ENCODE measurements at regions not wholly inside any gene's neighbourhood (a gene's known extent, or its start where the extent isn't known, plus 50 kb on each side); places are given as distances from the start of the nearest gene placed in this dataset.

DNA sequence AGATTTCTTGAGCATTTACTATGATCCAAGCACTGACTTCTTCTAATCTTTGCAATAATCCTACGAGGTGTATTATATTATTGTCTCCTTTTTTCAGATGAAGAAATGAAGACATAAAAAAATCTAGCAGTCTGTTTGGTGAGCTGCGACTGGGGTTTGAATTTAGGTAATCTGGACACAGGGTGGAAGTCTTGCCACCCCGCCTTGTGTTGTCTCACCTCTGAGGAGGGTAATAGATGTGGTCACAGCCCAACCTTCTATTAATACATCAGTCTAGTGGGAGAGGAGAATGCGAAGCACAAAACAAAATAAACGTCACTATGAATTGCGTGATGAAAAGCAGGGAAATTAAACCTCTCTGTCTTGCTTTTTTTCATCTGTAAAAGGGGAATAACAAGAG lies 993.9 kb downstream of the VRK1 start (continued):
- TF ChIP-seq FOXM1 (IDR thresholded peaks at IDR 0.05; ENCODE audit: low read depth), result no peak
- no peak for TF ChIP-seq FOSL2 (IDR thresholded peaks at IDR 0.05; ENCODE audit: borderline replicate concordance, low read depth)
- TF ChIP-seq MAX (IDR thresholded peaks at IDR 0.05; ENCODE audit: low read depth), result no peak
- TF ChIP-seq IRF3 (IDR thresholded peaks at IDR 0.05; ENCODE audit: low read depth, low read length), result no peak
- TF ChIP-seq MXI1 (IDR thresholded peaks at IDR 0.05; ENCODE audit: low read depth, low read length), result no peak
- TF ChIP-seq RCOR1 (IDR thresholded peaks at IDR 0.05; ENCODE audit: low read length), result no peak

DNA sequence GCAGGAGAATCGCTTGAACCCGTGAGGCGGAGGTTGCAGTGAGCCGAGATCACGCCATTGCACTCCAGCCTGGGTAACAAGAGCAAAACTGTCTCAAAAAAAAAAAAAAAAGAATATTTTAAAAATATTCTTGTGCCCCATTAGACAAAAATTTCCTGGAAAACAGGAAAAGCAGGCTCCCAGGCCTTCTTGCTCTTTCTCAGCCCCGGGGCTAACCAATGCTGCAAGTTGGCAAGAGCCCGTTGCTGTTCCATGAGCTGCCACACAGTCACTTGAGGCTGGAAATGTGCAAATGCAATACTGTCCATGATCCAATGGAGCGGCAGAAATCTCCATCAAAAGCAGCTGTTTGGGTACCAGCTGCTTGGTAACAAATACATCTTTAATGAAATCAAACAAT lies 994.7 kb downstream of the VRK1 start:
- POLR2A ChIA-PET, result no interaction called here
- H3K27me3 ChIP-seq (ENCODE audit: insufficient read depth), result no peaks in the 10 kb centered on the region
- H3K9ac ChIP-seq, result no peak overlapping the region
- no peaks in the 10 kb centered on the region for H3K79me2 ChIP-seq (ENCODE audit: insufficient read depth)
- CTCF ChIA-PET, result no interaction called here
- H3K4me1 ChIP-seq (ENCODE audit: control insufficient read depth in 1 of 2, insufficient read depth in 2 of 2, low read depth in 1 of 2, low read length in 1 of 2), result no peaks in the 10 kb centered on the region
- no peaks in the 10 kb centered on the region for H3F3A ChIP-seq (replicated peaks; ENCODE audit: insufficient read depth)
- no peak for DNase-seq
- H2AFZ ChIP-seq (ENCODE audit: low read depth), result no peak overlapping the region
- no peak overlapping the region for H3K27ac ChIP-seq (ENCODE audit: low read depth in 2 of 2, low read length in 1 of 2)
- H3K4me3 ChIP-seq (ENCODE audit: low read depth in 2 of 2, low read length in 1 of 2), result no peak overlapping the region
- H4K20me1 ChIP-seq (ENCODE audit: insufficient read depth), result no peaks in the 10 kb centered on the region
- no peaks in the 10 kb centered on the region for H3K9me2 ChIP-seq
- H3K36me3 ChIP-seq (replicated peaks in 1 of 2; ENCODE audit: control insufficient read depth in 1 of 2, insufficient read depth in 2 of 2, low read length in 1 of 2), result no peaks in the 10 kb centered on the region
- TF ChIP-seq CHD2 (IDR thresholded peaks at IDR 0.05; ENCODE audit: low read length, partially characterized antibody) (no peak), EP300 (IDR thresholded peaks at IDR 0.05; ENCODE audit: borderline replicate concordance in 1 of 2, low read depth in 1 of 2, low read length in 1 of 2) (no peak), POLR2AphosphoS5 (IDR thresholded peaks at IDR 0.05; ENCODE audit: low read depth, low read length) (no peak), USF2 (IDR thresholded peaks at IDR 0.05; ENCODE audit: borderline replicate concordance, low read depth, low read length) (no peak), CTCF (IDR thresholded peaks at IDR 0.05) (no peak), MAX (IDR thresholded peaks at IDR 0.05; ENCODE audit: low read depth) (no peak), GATA2 (CRISPR knock-in tag; IDR thresholded peaks at IDR 0.05) (no peak), IRF3 (IDR thresholded peaks at IDR 0.05; ENCODE audit: low read depth, low read length) (no peak), RCOR1 (IDR thresholded peaks at IDR 0.05; ENCODE audit: low read length) (no peak), JUND (IDR thresholded peaks at IDR 0.05) (no peak), TCF12 (IDR thresholded peaks at IDR 0.05) (no peak), RFX5 (IDR thresholded peaks at IDR 0.05; ENCODE audit: low read length) (no peak)
- TF ChIP-seq, protein P1, sequence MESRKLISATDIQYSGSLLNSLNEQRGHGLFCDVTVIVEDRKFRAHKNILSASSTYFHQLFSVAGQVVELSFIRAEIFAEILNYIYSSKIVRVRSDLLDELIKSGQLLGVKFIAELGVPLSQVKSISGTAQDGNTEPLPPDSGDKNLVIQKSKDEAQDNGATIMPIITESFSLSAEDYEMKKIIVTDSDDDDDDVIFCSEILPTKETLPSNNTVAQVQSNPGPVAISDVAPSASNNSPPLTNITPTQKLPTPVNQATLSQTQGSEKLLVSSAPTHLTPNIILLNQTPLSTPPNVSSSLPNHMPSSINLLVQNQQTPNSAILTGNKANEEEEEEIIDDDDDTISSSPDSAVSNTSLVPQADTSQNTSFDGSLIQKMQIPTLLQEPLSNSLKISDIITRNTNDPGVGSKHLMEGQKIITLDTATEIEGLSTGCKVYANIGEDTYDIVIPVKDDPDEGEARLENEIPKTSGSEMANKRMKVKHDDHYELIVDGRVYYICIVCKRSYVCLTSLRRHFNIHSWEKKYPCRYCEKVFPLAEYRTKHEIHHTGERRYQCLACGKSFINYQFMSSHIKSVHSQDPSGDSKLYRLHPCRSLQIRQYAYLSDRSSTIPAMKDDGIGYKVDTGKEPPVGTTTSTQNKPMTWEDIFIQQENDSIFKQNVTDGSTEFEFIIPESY (IDR thresholded peaks at IDR 0.05; ENCODE audit: borderline replicate concordance, low read depth), result no peak
- WGBS (ENCODE audit: low lambda C conversion rate), result 7% methylated on average over 8 of the region's 8 CpGs
- H3K4me2 ChIP-seq, result no peak overlapping the region
- no peaks in the 10 kb centered on the region for H3K9me3 ChIP-seq

All from SK-N-SH (cell line).